ENCODE measurements at regions not wholly inside any gene's neighbourhood (a gene's known extent, or its start where the extent isn't known, plus 50 kb on each side); places are given as distances from the start of the nearest gene placed in this dataset.

DNA sequence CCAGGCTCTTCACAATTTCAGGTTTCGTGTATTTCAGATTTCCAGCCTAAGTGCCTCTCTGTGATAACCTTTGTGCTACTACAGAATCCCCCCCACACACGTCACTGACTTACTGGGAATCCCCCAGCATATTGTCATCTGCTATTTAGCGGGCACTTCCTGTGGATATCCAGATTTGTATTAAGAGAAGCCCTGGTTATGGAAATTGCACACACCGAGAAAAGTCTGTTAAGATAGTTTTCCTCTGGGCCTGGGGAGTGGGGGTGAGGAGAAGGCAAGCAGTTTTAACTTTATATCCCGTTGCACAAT is 269.9 kb downstream of the MED10 start:
- no peak for TF ChIP-seq EZH2 (IDR thresholded peaks at IDR 0.05; ENCODE audit: low read length)
- TF ChIP-seq, protein P1, sequence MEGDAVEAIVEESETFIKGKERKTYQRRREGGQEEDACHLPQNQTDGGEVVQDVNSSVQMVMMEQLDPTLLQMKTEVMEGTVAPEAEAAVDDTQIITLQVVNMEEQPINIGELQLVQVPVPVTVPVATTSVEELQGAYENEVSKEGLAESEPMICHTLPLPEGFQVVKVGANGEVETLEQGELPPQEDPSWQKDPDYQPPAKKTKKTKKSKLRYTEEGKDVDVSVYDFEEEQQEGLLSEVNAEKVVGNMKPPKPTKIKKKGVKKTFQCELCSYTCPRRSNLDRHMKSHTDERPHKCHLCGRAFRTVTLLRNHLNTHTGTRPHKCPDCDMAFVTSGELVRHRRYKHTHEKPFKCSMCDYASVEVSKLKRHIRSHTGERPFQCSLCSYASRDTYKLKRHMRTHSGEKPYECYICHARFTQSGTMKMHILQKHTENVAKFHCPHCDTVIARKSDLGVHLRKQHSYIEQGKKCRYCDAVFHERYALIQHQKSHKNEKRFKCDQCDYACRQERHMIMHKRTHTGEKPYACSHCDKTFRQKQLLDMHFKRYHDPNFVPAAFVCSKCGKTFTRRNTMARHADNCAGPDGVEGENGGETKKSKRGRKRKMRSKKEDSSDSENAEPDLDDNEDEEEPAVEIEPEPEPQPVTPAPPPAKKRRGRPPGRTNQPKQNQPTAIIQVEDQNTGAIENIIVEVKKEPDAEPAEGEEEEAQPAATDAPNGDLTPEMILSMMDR (optimal IDR thresholded peaks at IDR 0.05 in 1 of 3, IDR thresholded peaks at IDR 0.05 in 1 of 3, conservative IDR thresholded peaks at IDR 0.05 in 1 of 3; ENCODE audit: extremely low read depth in 1 of 3, insufficient read depth in 2 of 3, low read length in 3 of 3) = no peak
- H3K9me3 ChIP-seq (ENCODE audit: control insufficient read depth, low read depth, low read length) = no peaks in the 10 kb centered on the region
- no peaks in the 10 kb centered on the region for H3K27me3 ChIP-seq (ENCODE audit: control insufficient read depth, extremely low read depth, insufficient read depth, low read length)
- no peak overlapping the region for H3K4me3 ChIP-seq (ENCODE audit: control insufficient read depth in 2 of 3, extremely low read depth in 1 of 3, insufficient read depth in 2 of 3, low read depth in 1 of 3, low read length in 3 of 3)
- H4K20me1 ChIP-seq (ENCODE audit: control insufficient read depth, extremely low read depth, insufficient read depth, low read length) = no peaks in the 10 kb centered on the region
- no peak overlapping the region for H3K27ac ChIP-seq (ENCODE audit: control insufficient read depth, insufficient read depth, low read length)
- DNase-seq (ENCODE audit: low read depth, low spot score) (no peak), FAIRE-seq (no peak)
- no peak overlapping the region for H3K4me2 ChIP-seq (ENCODE audit: control insufficient read depth, extremely low read depth, insufficient read depth, low read depth, low read length)
- H3K36me3 ChIP-seq (ENCODE audit: control insufficient read depth in 2 of 2, extremely low read depth in 1 of 2, insufficient read depth in 2 of 2, low read length in 2 of 2) = no peaks in the 10 kb centered on the region
- dilution Hi-C loops (cut with MboI; ENCODE audit: extremely low pct_ligation_motif_present, low sequenced_read_pairs) = no loop called here
- H3K9me1 ChIP-seq (ENCODE audit: control insufficient read depth, extremely low read depth, insufficient read depth, low read length) = no peaks in the 10 kb centered on the region
- no peak overlapping the region for H2AFZ ChIP-seq (ENCODE audit: control insufficient read depth, low read length)
- no peaks in the 10 kb centered on the region for H3K79me2 ChIP-seq (ENCODE audit: control insufficient read depth, insufficient read depth, low read length)
- H3K9ac ChIP-seq (ENCODE audit: control insufficient read depth, extremely low read depth, insufficient read depth, low read length) = no peak overlapping the region
- H3K4me1 ChIP-seq (ENCODE audit: control insufficient read depth, extremely low read depth, insufficient read depth, low read length) = no peaks in the 10 kb centered on the region

DNA sequence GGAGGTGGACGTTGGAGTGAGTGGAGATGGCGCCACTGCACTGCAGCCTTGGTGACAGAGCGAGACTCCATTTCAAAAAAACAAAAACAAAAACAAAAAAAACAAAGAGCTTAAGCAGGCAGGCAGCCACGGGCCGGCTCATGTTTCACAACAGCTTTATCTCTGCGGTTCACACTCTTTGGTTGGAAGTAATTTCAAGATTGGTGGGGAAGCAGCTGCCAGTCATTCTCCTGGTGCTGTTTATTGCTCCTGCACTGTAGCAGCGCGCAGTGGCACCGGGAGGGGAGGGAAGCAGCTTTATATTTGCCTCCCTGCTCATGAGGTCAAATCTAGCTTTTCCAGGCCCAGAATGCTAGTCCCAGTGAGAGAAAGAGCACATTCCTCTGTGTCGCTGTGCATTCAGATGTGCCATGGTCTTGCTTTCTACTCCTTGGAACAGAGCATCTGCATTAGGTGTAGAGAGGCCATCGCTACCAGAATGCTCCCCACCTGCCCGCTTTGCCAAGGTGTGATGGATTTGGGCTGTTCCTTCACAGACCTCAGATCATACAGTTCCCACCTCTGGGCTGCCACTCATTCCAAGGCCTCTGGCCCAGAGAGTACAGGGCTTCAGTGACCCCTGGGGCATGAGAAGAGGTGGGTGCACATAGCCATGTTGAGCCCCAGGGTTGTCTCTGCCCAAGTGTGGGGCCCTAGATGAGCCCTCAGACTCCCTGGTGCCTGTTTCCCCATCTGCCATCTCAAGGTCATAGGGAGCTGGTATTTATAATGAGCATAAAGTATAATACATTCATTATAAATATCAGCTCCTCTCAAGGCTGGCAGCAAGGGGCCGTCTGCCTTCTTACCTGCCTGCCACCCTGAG is 270.4 kb downstream of the MED10 start:
- no peak for TF ChIP-seq EZH2 (IDR thresholded peaks at IDR 0.05; ENCODE audit: low read length)
- TF ChIP-seq, protein P1 (optimal IDR thresholded peaks at IDR 0.05 in 1 of 3, IDR thresholded peaks at IDR 0.05 in 1 of 3, conservative IDR thresholded peaks at IDR 0.05 in 1 of 3; ENCODE audit: extremely low read depth in 1 of 3, insufficient read depth in 2 of 3, low read length in 3 of 3) = no peak
- no peak for DNase-seq (ENCODE audit: low read depth, low spot score)
- Histone ChIP-seq H3K4me2 (ENCODE audit: control insufficient read depth, extremely low read depth, insufficient read depth, low read depth, low read length) (no peak overlapping the region), H3K9ac (ENCODE audit: control insufficient read depth, extremely low read depth, insufficient read depth, low read length) (no peak overlapping the region), H3K9me3 (ENCODE audit: control insufficient read depth, low read depth, low read length) (no peaks in the 10 kb centered on the region), H3K36me3 (ENCODE audit: control insufficient read depth in 2 of 2, extremely low read depth in 1 of 2, insufficient read depth in 2 of 2, low read length in 2 of 2) (no peaks in the 10 kb centered on the region), H3K9me1 (ENCODE audit: control insufficient read depth, extremely low read depth, insufficient read depth, low read length) (no peaks in the 10 kb centered on the region), H3K79me2 (ENCODE audit: control insufficient read depth, insufficient read depth, low read length) (no peaks in the 10 kb centered on the region), H3K4me1 (ENCODE audit: control insufficient read depth, extremely low read depth, insufficient read depth, low read length) (no peaks in the 10 kb centered on the region), H3K27me3 (ENCODE audit: control insufficient read depth, extremely low read depth, insufficient read depth, low read length) (no peaks in the 10 kb centered on the region), H2AFZ (ENCODE audit: control insufficient read depth, low read length) (no peak overlapping the region), H3K4me3 (ENCODE audit: control insufficient read depth in 2 of 3, extremely low read depth in 1 of 3, insufficient read depth in 2 of 3, low read depth in 1 of 3, low read length in 3 of 3) (no peak overlapping the region), H4K20me1 (ENCODE audit: control insufficient read depth, extremely low read depth, insufficient read depth, low read length) (no peaks in the 10 kb centered on the region), H3K27ac (ENCODE audit: control insufficient read depth, insufficient read depth, low read length) (no peak overlapping the region)
- no peak for FAIRE-seq
- dilution Hi-C loops (cut with MboI; ENCODE audit: extremely low pct_ligation_motif_present, low sequenced_read_pairs) = no loop called here

All from keratinocyte (primary cell).